K562 (cell line): ENCODE measurements at regions not wholly inside any gene's neighbourhood (a gene's known extent, or its start where the extent isn't known, plus 50 kb on each side); places are given as distances from the start of the nearest gene placed in this dataset.

Source experiments
- ATAC-seq: fragments of 200-7000 bp; cut with Tn5 transposase; 3 replicates; pipeline ENCODE4 v1.9.1; 2020; ENCODE audit warnings: moderate library complexity
- BruUV-seq: library from RNA; stranded (reverse); fragments of 400-500 nt; replicated peaks from 2 replicates; lab custom pipeline; 2021; lab: Mats Ljungman, UMichigan
- CTCF ChIA-PET: fragments of 300-600 bp; formaldehyde crosslinking; extraction: SDS; loops from one replicate; lab custom pipeline; 2021; ENCODE audit warnings: low intra/inter-chr PET ratio; lab: Yijun Ruan, JAX
- POLR2A ChIA-PET: fragments of 300-600, 350-650 bp; sonication (Branson Sonifier 250); formaldehyde crosslinking; extraction: SDS; loops from one replicate; lab custom pipeline; 2021; ENCODE audit warnings: antibody characterized with exemption, inconsistent platforms; lab: Yijun Ruan, JAX
- DNase-seq, 4 experiments: peaks; one replicate each; pipeline versions ENCODE4 v3.0.0 to v3.0.0-alpha.2; 2011 to 2018; ENCODE audit warnings: low spot score in 3 of 4, mixed read lengths in 3 of 4; ENCODE audit errors: extremely low read depth in 1 of 4
- FAIRE-seq: peaks from 2 replicates; lab custom pipeline; 2011; peaks lifted over from hg19 to GRCh38; lab: Jason Lieb, UNC
- H2AFZ ChIP-seq: 2 replicates; pipeline ENCODE4 v1.6.0; 2011; ENCODE audit warnings: low read depth, low read length, control low read depth, inconsistent platforms
- H3K27ac ChIP-seq: fragments of 200-600 bp; 3 replicates; pipeline ENCODE4 v1.8.0; 2011; ENCODE audit warnings: low read depth, mild to moderate bottlenecking, control low read depth, inconsistent platforms, low read length, moderate library complexity, mixed read lengths; ENCODE audit errors: extremely low read depth
- H3K27me3 ChIP-seq, 2 experiments: fragments of 300-600 bp in 1 of 2; 2 replicates in 1 of 2; 3 replicates in 1 of 2; pipeline versions ENCODE4 v1.6.0 to v1.8.0; 2011; ENCODE audit warnings: inconsistent platforms in 2 of 2, low read length in 2 of 2, mild to moderate bottlenecking in 1 of 2, mixed read lengths in 1 of 2, moderate library complexity in 1 of 2; ENCODE audit not compliant: control insufficient read depth in 2 of 2, insufficient read depth in 2 of 2
- H3K36me3 ChIP-seq: fragments of 300-600 bp; 3 replicates; pipeline ENCODE4 v1.8.0; 2011; ENCODE audit warnings: mild to moderate bottlenecking, low read length, inconsistent platforms; ENCODE audit not compliant: control insufficient read depth, insufficient read depth
- H3K4me1 ChIP-seq, 2 experiments: fragments of 200-600 bp in 1 of 2; replicated peaks in 1 of 2; 2 replicates in 1 of 2; 3 replicates in 1 of 2; pipeline versions ENCODE4 v1.5.1 to v1.8.0; 2011; ENCODE audit warnings: inconsistent platforms in 2 of 2, low read length in 2 of 2, mild to moderate bottlenecking in 1 of 2, mixed read lengths in 1 of 2, moderate library complexity in 1 of 2; ENCODE audit not compliant: control insufficient read depth in 2 of 2, insufficient read depth in 2 of 2
- H3K4me2 ChIP-seq: 2 replicates; pipeline ENCODE4 v1.6.1; 2011; ENCODE audit warnings: low read length, control low read depth, inconsistent platforms, mixed read lengths; ENCODE audit not compliant: insufficient read depth
- H3K4me3 ChIP-seq: fragments of 200-600 bp; sonication (generic), shearing (Covaris generic); 2 replicates; pipeline ENCODE4 v1.5.1; 2016; ENCODE audit warnings: control low read depth, inconsistent platforms
- H3K79me2 ChIP-seq: fragments of 200-600 bp; 3 replicates; pipeline ENCODE4 v1.8.0; 2011; ENCODE audit warnings: low read length, inconsistent platforms; ENCODE audit not compliant: control insufficient read depth, insufficient read depth
- H3K9ac ChIP-seq, 2 experiments: 2 replicates each; pipeline versions ENCODE4 v1.6.0 to v1.6.1; 2011; ENCODE audit warnings: low read depth in 2 of 2, low read length in 2 of 2, control low read depth in 1 of 2, inconsistent platforms in 1 of 2, mild to moderate bottlenecking in 1 of 2, mixed read lengths in 1 of 2; ENCODE audit not compliant: insufficient read depth in 1 of 2
- H3K9me1 ChIP-seq: one replicate; pipeline ENCODE4 v1.6.0; 2011; ENCODE audit warnings: inconsistent platforms, mild to moderate bottlenecking, low read length, moderate library complexity; ENCODE audit not compliant: control insufficient read depth, insufficient read depth
- H3K9me3 ChIP-seq: replicated peaks from 2 replicates; pipeline ENCODE4 v1.5.1; 2011; ENCODE audit warnings: low read depth, low read length, inconsistent platforms; ENCODE audit not compliant: control insufficient read depth, insufficient read depth
- H4K20me1 ChIP-seq: replicated peaks from 2 replicates; pipeline ENCODE4 v1.6.1; 2011; ENCODE audit warnings: low read length, inconsistent platforms, mixed read lengths; ENCODE audit not compliant: control insufficient read depth, insufficient read depth
- ELK3 ChIP-seq: fragments of 450-650 bp; formaldehyde crosslinking; IDR thresholded peaks from 2 replicates; pipeline ENCODE4 v1.4.0; 2020; ENCODE audit warnings: mild to moderate bottlenecking
- ILF3 ChIP-seq: fragments of 450-650 bp; IDR thresholded peaks from 2 replicates; pipeline ENCODE4 v1.6.1; 2018; ENCODE audit warnings: antibody characterized with exemption, mild to moderate bottlenecking, moderate library complexity, borderline replicate concordance
- KLF16 ChIP-seq: IDR thresholded peaks from 2 replicates; pipeline ENCODE4 v1.6.1; 2016; ENCODE audit warnings: antibody characterized with exemption
- MTA1 ChIP-seq: fragments of 450-650 bp; IDR thresholded peaks from 2 replicates; pipeline ENCODE4 v1.6.1; 2017; ENCODE audit warnings: borderline replicate concordance
- MTA2 ChIP-seq: fragments of 450-650 bp; IDR thresholded peaks from 2 replicates; pipeline ENCODE4 v1.6.1; 2016; ENCODE audit warnings: low read depth
- NCOA4 ChIP-seq: fragments of 450-650 bp; IDR thresholded peaks from 2 replicates; pipeline ENCODE4 v1.6.1; 2018; ENCODE audit warnings: mild to moderate bottlenecking; ENCODE audit not compliant: partially characterized antibody
- NCOR1 ChIP-seq: fragments of 450-650 bp; IDR thresholded peaks from 2 replicates; pipeline ENCODE4 v1.6.1; 2016; ENCODE audit warnings: mild to moderate bottlenecking, moderate library complexity
- SMC3 ChIP-seq: conservative IDR thresholded peaks from 2 replicates; pipeline ENCODE4 v1.6.1; 2011; ENCODE audit warnings: low read depth, low read length, improper control_type of control experiment; ENCODE audit not compliant: insufficient read depth
- ZBTB2 ChIP-seq: fragments of 450-650 bp; IDR thresholded peaks from 2 replicates; pipeline ENCODE4 v1.6.1; 2016; ENCODE audit warnings: antibody characterized with exemption
- WGBS: fragments of 100-300 bp; shearing (Covaris generic); methylation state at CpG from one replicate; pipeline ENCODE4 v1.1.6; 2016; ENCODE audit warnings: low coverage, mixed read lengths; ENCODE audit not compliant: insufficient coverage; ENCODE audit errors: missing lambda C conversion rate; 5-methylcytosine and 5-hydroxymethylcytosine counted together
- in situ Hi-C: fragments of 300-500 bp; cut with MboI; formaldehyde crosslinking; loops from 4 replicates; pipeline ENCODE4 v1.15.0; 2018; ENCODE audit warnings: inconsistent platforms, mixed read lengths
- intact Hi-C: fragments of 100-400 bp; cut with micrococcal nuclease; formaldehyde crosslinking; loops from 2 replicates; pipeline ENCODE4 v1.14.2; 2022

GRCh38 chr11:110786226-110786902 lies 74.1 kb upstream of the ARHGAP20 start:
- CTCF ChIA-PET: no interaction called here
- Histone ChIP-seq H3K27me3 (no peaks in the 10 kb centered on the region), H3K9ac (no peak overlapping the region), H2AFZ (no peak overlapping the region), H3K36me3 (no peaks in the 10 kb centered on the region), H3K9me3 (0 out of 2 replicates have a peak, but pooled peaks cover 2% of the 10 kb centered on the region), H4K20me1 (no peaks in the 10 kb centered on the region), H3K79me2 (no peaks in the 10 kb centered on the region), H3K9me1 (no peaks in the 10 kb centered on the region), H3K4me3 (no peak overlapping the region), H3K4me2 (no peak overlapping the region), H3K27ac (no peak overlapping the region), H3K4me1 (no peaks in the 10 kb centered on the region)
- in situ Hi-C loops: no loop called here
- BruUV-seq: no TSS peak
- intact Hi-C loops: no loop called here
- no peak for DNase-seq
- WGBS: 0% methylated on average over 1 of the region's 1 CpG
- FAIRE-seq: no peak
- POLR2A ChIA-PET: no interaction called here
- ATAC-seq: no peak
- TF ChIP-seq MTA2 (no peak), SMC3 (no peak), NCOR1 (no peak), KLF16 (no peak), ELK3 (no peak), ZBTB2 (no peak), NCOA4 (no peak), MTA1 (no peak), ILF3 (no peak)
